WI38 (cell line): ENCODE measurements at regions not wholly inside any gene's neighbourhood (a gene's known extent, or its start where the extent isn't known, plus 50 kb on each side); places are given as distances from the start of the nearest gene placed in this dataset.

Experiments used
- H3K4me3 ChIP-seq: 2 replicates; pipeline ENCODE4 v1.5.1; 2011; ENCODE audit warnings: low read depth, mild to moderate bottlenecking, control low read depth, low read length
- TF ChIP-seq, protein P1 (sequence below): IDR thresholded peaks from 2 replicates; pipeline ENCODE4 v1.5.1; 2012; ENCODE audit warnings: low read depth, mild to moderate bottlenecking, control low read depth, low read length

DNA sequence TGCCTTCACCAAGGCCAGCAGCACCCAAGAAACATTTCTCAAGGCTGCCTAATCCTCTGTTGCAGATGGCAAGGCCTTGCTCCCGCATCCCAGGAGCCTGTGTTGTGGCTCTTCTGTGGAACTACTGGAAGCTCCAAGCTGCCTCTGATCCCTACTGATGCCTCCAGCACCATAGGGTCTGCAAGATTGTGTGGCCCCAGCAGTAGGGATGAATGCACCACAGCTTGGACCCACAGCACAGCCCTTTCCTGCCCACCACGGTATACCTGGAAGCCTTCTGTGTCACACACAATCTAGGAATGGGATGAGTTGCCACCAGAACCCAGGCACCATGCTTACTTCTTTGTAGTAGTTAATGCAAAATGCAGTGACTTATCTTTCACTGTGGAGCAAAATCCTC, 291.1 kb upstream of the FOXQ1 start:
- TF ChIP-seq, protein P1, sequence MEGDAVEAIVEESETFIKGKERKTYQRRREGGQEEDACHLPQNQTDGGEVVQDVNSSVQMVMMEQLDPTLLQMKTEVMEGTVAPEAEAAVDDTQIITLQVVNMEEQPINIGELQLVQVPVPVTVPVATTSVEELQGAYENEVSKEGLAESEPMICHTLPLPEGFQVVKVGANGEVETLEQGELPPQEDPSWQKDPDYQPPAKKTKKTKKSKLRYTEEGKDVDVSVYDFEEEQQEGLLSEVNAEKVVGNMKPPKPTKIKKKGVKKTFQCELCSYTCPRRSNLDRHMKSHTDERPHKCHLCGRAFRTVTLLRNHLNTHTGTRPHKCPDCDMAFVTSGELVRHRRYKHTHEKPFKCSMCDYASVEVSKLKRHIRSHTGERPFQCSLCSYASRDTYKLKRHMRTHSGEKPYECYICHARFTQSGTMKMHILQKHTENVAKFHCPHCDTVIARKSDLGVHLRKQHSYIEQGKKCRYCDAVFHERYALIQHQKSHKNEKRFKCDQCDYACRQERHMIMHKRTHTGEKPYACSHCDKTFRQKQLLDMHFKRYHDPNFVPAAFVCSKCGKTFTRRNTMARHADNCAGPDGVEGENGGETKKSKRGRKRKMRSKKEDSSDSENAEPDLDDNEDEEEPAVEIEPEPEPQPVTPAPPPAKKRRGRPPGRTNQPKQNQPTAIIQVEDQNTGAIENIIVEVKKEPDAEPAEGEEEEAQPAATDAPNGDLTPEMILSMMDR: no peak
- no peak overlapping the region for H3K4me3 ChIP-seq

DNA sequence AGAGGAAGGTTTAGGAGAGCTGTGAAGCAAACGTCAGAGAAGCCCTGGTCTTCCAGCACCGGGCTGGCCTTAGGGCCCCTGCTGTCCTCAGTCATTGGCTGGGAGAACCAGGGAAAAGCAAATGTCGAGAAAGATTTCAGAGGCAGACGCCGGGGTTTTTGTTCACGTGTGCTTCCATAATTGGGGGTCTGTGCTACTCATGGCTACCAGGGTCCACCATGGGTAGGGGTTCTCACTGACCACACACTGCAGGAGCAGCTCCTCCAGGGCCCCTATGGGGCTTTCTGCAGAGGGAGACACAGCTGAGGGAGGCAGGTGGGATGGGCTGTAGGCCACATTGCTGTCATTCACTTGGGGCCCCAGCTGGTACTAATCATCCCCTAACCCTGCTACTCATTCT, 291.8 kb upstream of the FOXQ1 start:
- TF ChIP-seq, protein P1: no peak
- no peak overlapping the region for H3K4me3 ChIP-seq

DNA sequence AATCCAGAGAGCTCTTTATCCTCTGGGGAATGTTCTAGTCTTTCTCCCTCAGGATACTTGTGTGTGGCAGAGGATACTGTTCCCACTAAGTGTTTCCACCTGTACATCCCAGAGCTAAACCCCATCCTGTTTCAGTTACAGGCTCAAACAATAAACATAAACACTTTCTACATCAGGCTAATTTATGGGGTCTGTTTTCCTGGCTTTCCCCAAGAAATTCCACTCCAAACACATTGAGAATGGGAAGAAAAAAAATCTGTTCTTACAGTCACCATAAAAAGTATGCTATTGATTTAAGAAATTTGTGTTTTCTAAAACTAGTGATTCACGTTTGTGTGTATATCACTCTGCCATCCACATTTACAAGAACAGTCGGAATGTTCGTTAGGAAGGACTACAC, 293.9 kb upstream of the FOXQ1 start:
- no peak overlapping the region for H3K4me3 ChIP-seq
- TF ChIP-seq, protein P1: no peak

DNA sequence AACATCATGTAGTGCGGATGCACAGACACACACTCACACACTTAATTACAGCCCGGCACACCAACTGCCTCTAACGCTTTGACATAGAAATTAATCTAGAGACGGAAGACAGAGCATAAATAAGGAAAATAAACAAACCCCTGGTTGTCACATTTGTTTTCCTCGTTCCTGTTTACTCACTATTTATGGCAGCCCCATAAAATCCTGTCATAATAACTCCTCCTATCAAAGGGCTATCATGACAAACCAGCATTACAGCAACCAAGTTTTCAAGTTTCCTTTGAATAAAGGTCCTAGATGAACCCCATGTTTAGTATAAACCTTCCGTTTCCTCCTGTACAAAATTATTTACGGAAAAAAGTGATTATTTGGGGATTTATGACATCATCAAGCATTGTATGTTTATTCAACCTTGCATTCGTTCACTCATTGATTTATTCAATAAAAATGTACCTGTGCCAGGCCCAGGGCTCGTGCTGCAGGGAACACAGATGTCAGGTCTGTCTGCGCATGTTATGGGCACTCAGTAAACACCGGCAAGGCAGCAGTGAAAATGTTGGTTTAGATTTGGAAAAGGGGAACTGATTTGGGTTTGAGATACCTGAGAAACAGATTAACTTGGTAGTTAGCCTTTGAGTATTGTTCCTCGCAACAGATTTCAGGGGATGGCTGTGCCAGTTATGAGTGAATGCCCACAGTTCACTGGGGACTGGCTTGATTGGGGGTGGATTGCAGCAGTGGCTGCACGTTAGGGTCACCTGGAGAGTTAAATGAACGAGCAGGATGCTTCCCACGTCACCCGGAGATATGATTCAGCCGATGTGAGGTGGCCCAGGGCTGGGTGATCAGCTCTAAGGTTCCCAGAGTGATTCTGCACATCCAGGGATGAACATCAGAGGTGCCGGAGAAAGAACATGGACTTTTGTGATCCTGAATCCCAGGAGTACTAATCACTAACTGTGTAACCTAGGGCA, 295.3 kb upstream of the FOXQ1 start:
- no peak overlapping the region for H3K4me3 ChIP-seq
- TF ChIP-seq, protein P1: no peak

DNA sequence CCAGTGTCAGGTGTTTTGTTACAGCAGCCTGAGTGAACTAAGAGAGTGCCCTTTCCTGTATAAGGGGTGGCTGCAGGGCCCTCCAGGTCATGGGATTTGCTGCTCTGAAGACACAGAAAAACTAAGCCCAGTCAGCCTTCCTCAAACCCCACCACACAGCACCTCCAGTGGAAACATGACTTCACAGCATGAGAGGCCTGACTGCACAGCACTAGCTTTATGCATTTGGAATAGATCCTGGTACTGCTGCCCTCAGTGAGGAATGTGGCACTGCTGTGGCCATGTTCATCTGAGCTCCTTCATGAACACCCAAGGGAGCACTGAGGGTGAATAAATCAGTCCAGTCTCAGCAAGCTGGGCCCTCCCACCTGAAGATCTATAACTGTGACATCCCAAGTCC, 296.1 kb upstream of the FOXQ1 start:
- TF ChIP-seq, protein P1: no peak
- no peak overlapping the region for H3K4me3 ChIP-seq

DNA sequence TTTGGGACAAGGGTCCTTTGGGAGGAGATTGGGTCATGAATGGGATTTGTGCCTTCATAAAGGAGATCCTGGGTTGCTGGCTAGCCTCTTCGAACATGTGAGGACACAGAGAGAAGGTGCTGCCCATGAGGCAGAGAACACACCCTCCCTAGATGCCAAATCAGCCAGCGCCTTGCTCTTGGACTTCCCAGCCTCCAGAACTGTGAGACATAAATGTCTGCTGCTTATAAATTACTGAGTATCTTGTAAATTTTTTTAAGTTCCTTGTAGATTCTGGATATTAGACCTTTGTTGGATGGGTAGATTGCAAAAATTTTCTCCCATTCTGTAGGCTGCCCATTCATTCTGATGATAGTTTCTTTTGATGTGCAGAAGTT, 297.5 kb upstream of the FOXQ1 start:
- TF ChIP-seq, protein P1: no peak
- no peak overlapping the region for H3K4me3 ChIP-seq

DNA sequence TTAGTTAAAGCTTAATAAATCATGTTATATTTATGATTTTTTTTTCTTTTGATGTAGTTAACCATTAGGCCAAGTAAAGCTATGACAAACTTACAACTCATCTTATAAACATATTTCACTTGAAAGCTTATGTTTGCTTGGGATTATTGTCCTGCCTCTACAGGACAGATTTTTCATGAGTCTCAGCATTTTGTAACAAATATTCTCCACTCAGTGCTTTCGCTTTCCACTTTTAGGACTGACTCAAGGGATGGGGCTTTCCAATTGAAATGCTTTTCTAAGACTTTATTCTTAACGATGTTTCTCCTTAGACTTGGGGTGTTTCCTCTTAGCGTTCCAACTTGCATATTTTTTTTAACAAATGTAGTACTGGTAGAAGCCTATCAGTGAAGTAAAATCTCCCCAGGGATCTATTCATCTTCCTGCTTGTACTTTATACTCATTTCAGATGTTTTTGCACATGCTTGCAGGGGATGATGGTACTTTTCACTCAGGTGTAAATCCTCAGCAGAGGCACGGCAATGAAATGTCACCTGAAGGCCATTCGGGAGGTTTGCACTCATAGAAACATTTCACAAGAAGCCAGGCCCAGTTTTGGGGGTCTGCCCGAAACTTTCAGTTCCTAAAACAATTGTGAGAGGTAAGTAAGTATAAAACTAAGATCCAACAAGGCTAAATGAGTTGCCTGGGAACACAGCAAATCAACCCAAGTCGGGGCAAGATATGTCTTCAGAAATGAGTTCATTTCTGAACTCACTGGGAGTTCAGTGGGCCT, 298.1 kb upstream of the FOXQ1 start:
- TF ChIP-seq, protein P1: no peak
- H3K4me3 ChIP-seq: no peak overlapping the region
